Epithelial cell of proximal tubule (primary cell): ENCODE measurements at regions not wholly inside any gene's neighbourhood (a gene's known extent, or its start where the extent isn't known, plus 50 kb on each side); places are given as distances from the start of the nearest gene placed in this dataset.

Experiments used
- DNase-seq: peaks from one replicate; pipeline ENCODE4 v3.0.0-alpha.2; 2011; ENCODE audit warnings: low read depth
- H3K4me3 ChIP-seq: 2 replicates; pipeline ENCODE4 v1.5.1; 2011; ENCODE audit warnings: low read depth, mild to moderate bottlenecking, low read length
- CTCF ChIP-seq: conservative IDR thresholded peaks from 2 replicates; pipeline ENCODE4 v1.5.1; 2012; ENCODE audit warnings: low read depth, mild to moderate bottlenecking, low read length

GRCh38 chr9:84447305-84447704 is 106.7 kb upstream of the SLC28A3 start:
- H3K4me3 ChIP-seq: no peak overlapping the region
- no peak for DNase-seq
- TF ChIP-seq CTCF: no peak

- no peak overlapping the region for H3K4me3 ChIP-seq
- no peak for TF ChIP-seq CTCF
Measured at GRCh38 chr9:84450029-84450428, 109.5 kb upstream of the SLC28A3 start.

GRCh38 chr9:84456527-84456926 is 116.0 kb upstream of the SLC28A3 start:
- no peak for TF ChIP-seq CTCF
- DNase-seq: peak; percentile 26
- H3K4me3 ChIP-seq: no peak overlapping the region

More at GRCh38 chr9:84450029-84450428, 109.5 kb upstream of the SLC28A3 start:
- DNase-seq: no peak

GRCh38 chr9:84460695-84461094 is 120.1 kb upstream of the SLC28A3 start:
- no peak for TF ChIP-seq CTCF
- DNase-seq: no peak
- H3K4me3 ChIP-seq: no peak overlapping the region

- no peak for TF ChIP-seq CTCF
- no peak overlapping the region for H3K4me3 ChIP-seq
Measured at GRCh38 chr9:84463272-84463671, 122.7 kb upstream of the SLC28A3 start.

GRCh38 chr9:84466580-84467285 is 126.2 kb upstream of the SLC28A3 start:
- TF ChIP-seq CTCF: no peak
- H3K4me3 ChIP-seq: no peak overlapping the region
- DNase-seq: no peak

More at GRCh38 chr9:84463272-84463671, 122.7 kb upstream of the SLC28A3 start:
- DNase-seq: no peak

GRCh38 chr9:84471816-84472215 is 131.3 kb upstream of the SLC28A3 start:
- no peak for DNase-seq
- no peak for TF ChIP-seq CTCF

More at GRCh38 chr9:84471816-84472215, 131.3 kb upstream of the SLC28A3 start:
- H3K4me3 ChIP-seq: no peak overlapping the region
